Breast epithelium (tissue), 3 donors: ENCODE measurements at regions not wholly inside any gene's neighbourhood (a gene's known extent, or its start where the extent isn't known, plus 50 kb on each side); places are given as distances from the start of the nearest gene placed in this dataset.

Experiments
- CTCF ChIP-seq, 3 donors: fragments of 450-650 bp; IDR thresholded peaks; one replicate each; pipeline ENCODE4 v1.5.1; 2016 to 2017; ENCODE audit warnings: antibody characterized with exemption in 3 of 3, mild to moderate bottlenecking in 3 of 3, moderate library complexity in 3 of 3
- POLR2A ChIP-seq: fragments of 450-650 bp; IDR thresholded peaks from one replicate; pipeline ENCODE4 v1.6.1; 2016; ENCODE audit warnings: antibody characterized with exemption, mild to moderate bottlenecking, moderate library complexity

- TF ChIP-seq POLR2A (no peak), CTCF (IDR thresholded peaks at IDR 0.05) (no peak)
Measured at GRCh38 chr10:71141528-71141927, 70.8 kb upstream of the UNC5B start.
